ENCODE measurements at regions not wholly inside any gene's neighbourhood (a gene's known extent, or its start where the extent isn't known, plus 50 kb on each side); places are given as distances from the start of the nearest gene placed in this dataset.

GRCh38 chr19:31119951-31120690, 229.1 kb downstream of the TSHZ3 start:
- no peak for DNase-seq

- no peak for DNase-seq
These were observed 230.2 kb downstream of the TSHZ3 start for GRCh38 chr19:31118986-31119385.

GRCh38 chr19:31118287-31118955, 230.8 kb downstream of the TSHZ3 start:
- no peak for DNase-seq

GRCh38 chr19:31114585-31114984, 234.7 kb downstream of the TSHZ3 start:
- no peak for DNase-seq

- no peak for DNase-seq
These were observed 235.9 kb downstream of the TSHZ3 start for GRCh38 chr19:31113293-31113692.

GRCh38 chr19:31112158-31112557, 237.1 kb downstream of the TSHZ3 start:
- no peak for DNase-seq

GRCh38 chr19:31111741-31112140, 237.5 kb downstream of the TSHZ3 start:
- no peak for DNase-seq

- no peak for DNase-seq
These were observed 238.9 kb downstream of the TSHZ3 start for GRCh38 chr19:31110336-31110735.

GRCh38 chr19:31109636-31110035, 239.6 kb downstream of the TSHZ3 start:
- no peak for DNase-seq

GRCh38 chr19:31107096-31107495, 242.1 kb downstream of the TSHZ3 start:
- DNase-seq = no peak

- no peak for DNase-seq
These were observed 243.5 kb downstream of the TSHZ3 start for GRCh38 chr19:31105761-31106160.

GRCh38 chr19:31104451-31104850, 244.8 kb downstream of the TSHZ3 start:
- DNase-seq = no peak

- no peak for DNase-seq
These were observed 246.0 kb downstream of the TSHZ3 start for GRCh38 chr19:31103228-31103627.

- DNase-seq = no peak
These were observed 246.6 kb downstream of the TSHZ3 start for GRCh38 chr19:31102674-31103073.

- no peak for DNase-seq
These were observed 248.3 kb downstream of the TSHZ3 start for GRCh38 chr19:31100981-31101380.

- DNase-seq = no peak
These were observed 249.0 kb downstream of the TSHZ3 start for GRCh38 chr19:31100206-31100590.

- no peak for DNase-seq
These were observed 249.6 kb downstream of the TSHZ3 start for GRCh38 chr19:31099515-31100205.

- no peak for DNase-seq
These were observed 250.4 kb downstream of the TSHZ3 start for GRCh38 chr19:31098836-31099235.

- DNase-seq = no peak
These were observed 252.2 kb downstream of the TSHZ3 start for GRCh38 chr19:31096935-31097545.

GRCh38 chr19:31096062-31096830, 253.0 kb downstream of the TSHZ3 start:
- no peak for DNase-seq

- no peak for DNase-seq
These were observed 254.0 kb downstream of the TSHZ3 start for GRCh38 chr19:31095100-31095804.

GRCh38 chr19:31092274-31092673, 257.0 kb downstream of the TSHZ3 start:
- no peak for DNase-seq
